Neural cell (in vitro differentiated cells): ENCODE measurements at regions not wholly inside any gene's neighbourhood (a gene's known extent, or its start where the extent isn't known, plus 50 kb on each side); places are given as distances from the start of the nearest gene placed in this dataset.

Experiments used
- H2AFZ ChIP-seq: fragments of 200-600, 300-800 bp; sonication (generic), shearing (Covaris generic); 2 replicates; pipeline ENCODE4 v1.6.0; 2014; ENCODE audit warnings: low read depth, mild to moderate bottlenecking, antibody characterized with exemption, low read length, moderate library complexity
- H3F3A ChIP-seq: fragments of 200-600 bp; shearing (Covaris generic); 2 replicates; pipeline ENCODE4 v1.6.1; 2016; ENCODE audit warnings: mild to moderate bottlenecking, moderate library complexity, mixed read lengths, antibody characterized with exemption, low read length; ENCODE audit not compliant: insufficient read depth, poor library complexity, severe bottlenecking
- H3K27ac ChIP-seq: fragments of 200-600, 300-800 bp; sonication (generic), shearing (Covaris generic); 2 replicates; pipeline ENCODE4 v1.5.1; 2014; ENCODE audit warnings: mild to moderate bottlenecking, low read length, moderate library complexity
- H3K27me3 ChIP-seq: fragments of 300-800, 200-600 bp; sonication (generic), shearing (Covaris generic); 2 replicates; pipeline ENCODE4 v1.6.0; 2014; ENCODE audit warnings: mild to moderate bottlenecking, low read depth, low read length, moderate library complexity; ENCODE audit not compliant: insufficient read depth
- H3K36me3 ChIP-seq: fragments of 300-800, 200-600 bp; sonication (generic), shearing (Covaris generic); 2 replicates; pipeline ENCODE4 v1.5.1; 2014; ENCODE audit warnings: mild to moderate bottlenecking, antibody characterized with exemption, low read length, moderate library complexity; ENCODE audit not compliant: insufficient read depth
- H3K4me2 ChIP-seq: fragments of 300-800, 200-600 bp; sonication (generic), shearing (Covaris generic); 2 replicates; pipeline ENCODE4 v1.6.0; 2014; ENCODE audit warnings: mild to moderate bottlenecking, low read length
- H3K4me3 ChIP-seq: fragments of 300-800, 200-600 bp; sonication (generic), shearing (Covaris generic); 2 replicates; pipeline ENCODE4 v1.5.1; 2014; ENCODE audit warnings: mild to moderate bottlenecking, low read length, moderate library complexity
- H3K79me2 ChIP-seq: fragments of 200-600 bp; shearing (Covaris generic); replicated peaks from 2 replicates; pipeline ENCODE4 v1.6.0; 2014; ENCODE audit warnings: mild to moderate bottlenecking, low read length, moderate library complexity; ENCODE audit not compliant: insufficient read depth
- H3K9ac ChIP-seq: fragments of 300-800, 200-600 bp; sonication (generic), shearing (Covaris generic); 2 replicates; pipeline ENCODE4 v1.6.1; 2016; ENCODE audit warnings: mild to moderate bottlenecking, low read length, mixed read lengths
- H3K9me2 ChIP-seq: fragments of 200-600 bp; shearing (Covaris generic); 2 replicates; pipeline ENCODE4 v1.6.1; 2016; ENCODE audit warnings: mild to moderate bottlenecking, low read length, mixed read lengths; ENCODE audit not compliant: insufficient read depth
- H3K9me3 ChIP-seq: fragments of 200-600, 300-800 bp; sonication (generic), shearing (Covaris generic); 2 replicates; pipeline ENCODE4 v1.6.1; 2016; ENCODE audit warnings: mild to moderate bottlenecking, mixed run types, low read length, moderate library complexity, mixed read lengths
- H4K20me1 ChIP-seq: fragments of 200-600 bp; shearing (Covaris generic); 2 replicates; pipeline ENCODE4 v1.6.1; 2016; ENCODE audit warnings: mild to moderate bottlenecking, mixed run types; ENCODE audit not compliant: insufficient read depth
- CTCF ChIP-seq: fragments of 450-650 bp; IDR thresholded peaks from 2 replicates; pipeline ENCODE4 v1.5.1; 2014; ENCODE audit warnings: antibody characterized with exemption, mild to moderate bottlenecking, moderate library complexity; ENCODE audit not compliant: poor library complexity, severe bottlenecking
- EP300 ChIP-seq: fragments of 450-650 bp; conservative IDR thresholded peaks from 2 replicates; pipeline ENCODE4 v1.6.1; 2014; ENCODE audit warnings: antibody characterized with exemption, mild to moderate bottlenecking, moderate library complexity; ENCODE audit not compliant: poor library complexity, severe bottlenecking
- EZH2 ChIP-seq: fragments of 200-600, 300-800 bp; shearing (Covaris generic), sonication (generic); IDR thresholded peaks from 2 replicates; pipeline ENCODE4 v1.6.1; 2014; ENCODE audit warnings: antibody characterized with exemption, low read length, borderline replicate concordance, mild to moderate bottlenecking; ENCODE audit not compliant: insufficient read depth, poor library complexity, severe bottlenecking
- MXI1 ChIP-seq: fragments of 450-650 bp; conservative IDR thresholded peaks from 2 replicates; pipeline ENCODE4 v1.6.1; 2014; ENCODE audit warnings: antibody characterized with exemption, mild to moderate bottlenecking; ENCODE audit not compliant: poor library complexity, severe bottlenecking
- POLR2AphosphoS5 ChIP-seq: IDR thresholded peaks from 2 replicates; pipeline ENCODE4 v1.6.1; 2012
- RAD21 ChIP-seq: fragments of 450-650 bp; conservative IDR thresholded peaks from 2 replicates; pipeline ENCODE4 v1.6.1; 2014; ENCODE audit warnings: antibody characterized with exemption, mild to moderate bottlenecking, moderate library complexity
- REST ChIP-seq: IDR thresholded peaks from 2 replicates; pipeline ENCODE4 v1.6.1; 2012; ENCODE audit warnings: borderline replicate concordance
- SMC3 ChIP-seq: fragments of 450-650 bp; conservative IDR thresholded peaks from 2 replicates; pipeline ENCODE4 v1.6.1; 2014; ENCODE audit warnings: antibody characterized with exemption, mild to moderate bottlenecking, moderate library complexity; ENCODE audit not compliant: poor library complexity
- TAF1 ChIP-seq: IDR thresholded peaks from 2 replicates; pipeline ENCODE4 v1.6.1; 2012; ENCODE audit warnings: low read depth
- small RNA-seq, 3 experiments: library from RNA; depleted of rRNA; stranded (forward); fragments of <200 nt; gene quantifications; one replicate each; pipeline ENCODE3, GENCODE V24; 2012

GRCh38 chr2:60706021-60706420, 50.0 kb upstream of the PAPOLG start:
- no peak for TF ChIP-seq RAD21
- TF ChIP-seq EZH2: no peak
- TF ChIP-seq EP300: no peak
- TF ChIP-seq SMC3: no peak
- TF ChIP-seq POLR2AphosphoS5: no peak
- no peak for TF ChIP-seq CTCF
- no peak for TF ChIP-seq REST
- TF ChIP-seq TAF1: no peak
- TF ChIP-seq MXI1: no peak
- Histone ChIP-seq H3K9me2 (no peaks in the 10 kb centered on the region), H3K4me2 (no peak overlapping the region), H4K20me1 (no peaks in the 10 kb centered on the region), H2AFZ (no peak overlapping the region), H3K27me3 (no peaks in the 10 kb centered on the region), H3K9ac (no peak overlapping the region), H3K27ac (no peak overlapping the region), H3K9me3 (no peaks in the 10 kb centered on the region), H3F3A (no peaks in the 10 kb centered on the region), H3K4me3 (no peak overlapping the region), H3K36me3 (no peaks in the 10 kb centered on the region), H3K79me2 (no peaks in the 10 kb centered on the region)

Small RNA genes lying in the stretch of these regions (small RNA-seq; reads per million reads assigned to genes)
- 0 reads per million in 3 experiments for gene RN7SL361P
